AG08395 (cell line): ENCODE measurements at regions not wholly inside any gene's neighbourhood (a gene's known extent, or its start where the extent isn't known, plus 50 kb on each side); places are given as distances from the start of the nearest gene placed in this dataset.
"Not testable (repeated sequence)": the region's sequence is repeated elsewhere in the genome, so short reads cannot be mapped to it uniquely, and the experiment has no call there.

Source experiments
- DNase-seq: peaks from one replicate; pipeline ENCODE4 v3.0.0; 2012; ENCODE audit warnings: mixed read lengths, low spot score

DNA sequence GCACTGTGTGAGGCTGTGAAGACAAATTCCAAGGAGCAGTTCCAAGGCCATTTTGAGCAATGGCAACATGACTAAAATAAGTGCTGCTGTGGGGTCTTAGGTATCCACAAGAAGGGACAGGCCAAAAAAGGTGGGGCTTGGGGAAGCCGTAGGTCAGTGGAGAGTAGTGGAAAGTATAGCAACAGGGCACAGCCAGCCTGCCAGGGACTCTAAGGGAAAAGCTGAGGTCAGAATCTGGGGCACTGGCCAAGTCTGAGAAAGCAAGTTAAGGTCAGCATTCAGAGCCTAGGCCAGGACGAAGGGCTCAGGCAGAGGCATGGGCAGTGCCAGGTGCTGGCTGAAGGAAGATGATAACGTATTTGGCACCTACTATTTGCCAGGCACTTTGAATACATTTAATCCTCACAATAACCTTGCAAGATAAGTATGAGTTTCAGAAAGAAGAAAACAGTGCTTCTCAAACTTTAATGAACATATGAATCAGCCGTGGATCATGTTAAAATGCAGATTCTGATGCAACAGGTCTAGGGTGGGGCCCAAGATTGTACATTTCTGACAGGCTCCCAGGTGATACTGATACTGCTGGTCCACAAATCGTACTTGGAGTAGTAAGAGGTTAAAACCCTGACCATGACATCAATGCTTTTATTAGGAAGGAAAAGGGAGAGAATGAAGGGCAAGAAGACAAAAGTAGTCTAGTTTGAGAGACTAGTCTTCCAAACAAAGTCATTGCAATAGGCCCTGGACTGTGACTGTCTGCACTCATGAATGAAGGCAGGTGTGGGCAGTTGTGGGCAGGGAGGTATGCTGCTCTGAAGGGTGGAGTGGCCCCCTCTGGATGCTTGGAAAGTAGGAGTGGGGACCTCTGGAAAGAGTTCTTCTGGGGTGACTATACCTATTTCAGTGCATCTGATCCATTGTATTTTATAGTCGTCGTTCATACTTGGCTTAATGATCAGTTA lies 106.3 kb upstream of the ANKRD28 start:
- no peak for DNase-seq

DNA sequence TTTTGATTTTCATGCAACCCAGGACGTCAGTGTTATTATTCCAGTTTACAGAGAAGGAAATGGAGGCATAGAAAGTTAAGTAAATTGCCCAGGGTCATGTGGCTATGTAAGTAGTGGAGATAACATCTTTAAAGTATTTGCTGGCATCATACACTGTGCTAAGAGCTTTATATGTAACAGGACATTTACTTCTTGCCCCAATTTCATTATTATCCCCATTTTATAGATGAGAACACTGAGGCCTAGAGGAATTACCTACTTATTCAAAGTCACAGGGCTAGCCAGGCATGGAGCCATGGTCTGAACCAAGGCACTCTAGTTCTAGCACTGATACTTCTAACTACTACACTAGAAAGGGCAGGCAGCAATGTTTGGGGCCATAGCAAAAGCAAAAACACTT lies 107.3 kb upstream of the ANKRD28 start:
- DNase-seq = no peak

DNA sequence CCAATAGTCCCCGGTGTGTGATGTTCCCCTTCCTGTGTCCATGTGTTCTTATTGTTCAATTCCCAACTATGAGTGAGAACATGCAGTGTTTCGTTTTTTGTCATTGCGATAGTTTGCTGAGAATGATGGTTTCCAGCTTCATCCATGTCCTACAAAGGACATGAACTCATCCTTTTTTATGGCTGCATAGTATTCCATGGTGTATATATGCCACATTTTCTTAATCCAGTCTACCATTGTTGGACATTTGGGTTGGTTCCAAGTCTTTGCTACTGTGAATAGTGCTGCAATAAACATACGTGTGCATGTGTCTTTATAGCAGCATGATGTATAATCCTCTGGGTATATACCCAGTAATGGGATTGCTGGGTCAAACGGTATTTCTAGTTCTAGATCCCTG lies 109.6 kb upstream of the ANKRD28 start:
- not testable (repeated sequence) for DNase-seq

DNA sequence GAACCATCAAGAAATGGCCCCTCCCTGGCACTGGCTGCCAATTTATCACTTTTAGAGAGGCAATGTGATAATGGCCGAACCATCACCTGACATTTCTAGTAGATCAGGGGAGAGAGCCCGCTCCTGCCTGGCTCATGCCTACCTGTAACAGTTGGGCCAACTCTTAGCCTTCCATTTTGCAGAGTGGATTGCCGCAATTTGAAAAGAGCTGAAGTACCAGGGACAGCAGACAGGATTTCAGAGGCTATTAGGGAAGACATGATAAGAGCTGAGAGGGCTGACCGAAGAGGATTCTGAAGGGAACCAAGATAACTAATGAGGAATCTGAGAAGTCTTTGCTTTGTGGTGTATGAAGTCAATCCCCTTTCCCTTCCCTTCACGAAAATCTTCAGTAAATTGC lies 121.2 kb upstream of the ANKRD28 start:
- DNase-seq = no peak

DNA sequence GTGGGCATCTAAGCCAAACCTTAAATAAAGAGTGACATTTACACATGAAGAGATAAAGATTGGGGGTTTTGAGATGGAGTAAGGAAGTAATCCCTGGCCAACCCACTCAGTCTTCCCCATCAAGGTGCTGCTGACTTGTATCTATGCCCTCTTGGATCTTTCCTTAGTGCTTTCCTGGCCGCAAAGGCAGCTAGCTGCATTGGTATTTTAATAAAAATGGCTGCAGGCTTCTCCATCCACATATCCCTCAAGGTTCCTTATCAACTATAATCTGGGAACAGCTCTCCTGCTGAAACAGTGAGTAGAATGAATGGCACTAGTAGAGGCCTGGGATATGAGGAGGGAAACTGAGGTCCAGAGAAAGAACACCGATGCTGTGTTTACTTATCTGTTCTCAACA lies 122.2 kb upstream of the ANKRD28 start:
- DNase-seq = no peak

DNA sequence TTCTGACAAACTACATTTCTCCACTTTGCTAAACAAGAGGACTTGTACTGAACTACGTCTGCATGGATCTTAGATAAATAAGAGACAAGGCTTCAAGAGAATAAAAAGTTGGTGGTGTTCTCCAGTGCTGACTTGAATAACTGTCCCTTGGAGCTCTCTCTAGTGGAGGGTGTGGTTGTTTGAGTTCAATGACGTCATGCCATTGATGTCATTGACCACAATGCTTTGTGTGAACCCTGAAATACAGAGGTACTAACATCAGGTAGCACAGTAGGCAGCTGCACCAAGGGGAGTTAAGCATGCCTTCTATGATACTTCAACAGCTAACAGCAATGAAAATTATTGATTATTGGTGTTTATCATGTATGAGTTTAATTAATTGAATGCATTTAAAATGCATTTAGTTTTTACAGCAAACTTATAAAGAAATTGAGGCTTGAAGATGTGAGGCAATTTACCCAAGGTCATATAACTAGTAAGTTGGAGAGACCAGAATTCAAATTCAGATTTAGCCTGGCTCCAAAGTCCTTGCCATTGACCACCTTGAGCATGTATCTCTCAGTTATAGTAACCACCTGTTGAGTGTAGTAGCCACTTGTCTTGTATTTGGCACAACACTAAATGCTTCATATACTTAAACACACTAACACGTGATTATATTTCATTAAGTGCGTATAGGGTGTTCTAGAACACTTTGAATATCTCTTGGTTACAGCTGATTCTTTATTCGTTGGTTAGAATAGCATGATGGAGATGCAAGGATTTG lies 126.0 kb upstream of the ANKRD28 start:
- no peak for DNase-seq

DNA sequence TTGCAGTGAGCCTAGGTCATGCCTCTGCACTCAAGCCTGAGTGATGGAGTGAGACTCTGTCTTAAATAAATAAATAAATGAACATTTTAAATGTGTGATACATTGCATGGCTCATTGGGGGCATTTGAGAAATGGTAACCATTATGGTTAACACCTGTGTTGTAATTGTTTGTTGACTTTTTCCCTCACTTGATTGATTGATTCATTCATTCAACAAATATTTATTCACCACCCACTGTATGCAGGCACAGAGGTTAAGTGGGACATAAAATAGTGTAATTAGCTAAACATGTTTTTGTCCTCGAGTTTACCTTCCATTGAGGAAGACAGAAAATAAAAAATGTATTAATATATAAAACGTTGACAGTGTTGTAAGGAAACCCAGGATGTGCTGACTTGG lies 127.1 kb upstream of the ANKRD28 start:
- DNase-seq = no peak

DNA sequence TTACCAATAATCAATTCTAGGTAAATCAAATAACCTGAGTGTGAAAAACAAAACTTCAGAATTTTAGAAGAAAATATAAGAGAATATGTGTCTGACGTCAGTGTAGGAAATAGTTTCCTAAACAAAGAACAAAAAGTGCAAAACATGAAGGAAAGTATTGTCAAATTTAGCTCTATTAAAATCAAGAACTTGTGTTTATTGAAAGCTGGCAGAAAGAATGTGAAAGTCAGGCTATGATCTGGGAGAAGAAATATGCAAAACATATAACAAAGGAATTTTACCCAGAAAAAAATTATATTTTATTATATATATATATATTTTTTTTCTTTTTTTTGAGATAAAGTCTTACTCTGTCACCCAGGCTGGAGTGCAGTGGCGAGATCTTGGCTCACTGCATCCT lies 129.1 kb upstream of the ANKRD28 start:
- DNase-seq = peak; percentile 5

DNA sequence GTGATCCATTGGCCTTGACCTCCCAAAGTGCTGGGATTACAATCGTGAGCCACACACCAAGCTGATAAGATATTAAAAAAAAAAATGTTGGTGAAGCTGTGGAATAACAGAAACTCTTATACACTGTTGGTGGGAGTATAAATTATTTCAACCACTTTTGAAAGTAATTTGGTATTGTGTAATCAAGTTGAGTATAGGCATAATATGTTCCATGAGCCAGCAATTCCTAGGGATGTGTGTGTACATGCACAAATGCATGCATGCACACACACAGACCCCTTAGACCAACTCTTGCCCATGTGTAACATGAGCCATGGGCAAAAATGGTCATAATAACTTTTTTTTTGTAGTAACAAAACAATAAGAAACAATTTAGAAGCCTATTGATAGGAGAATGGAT lies 130.2 kb upstream of the ANKRD28 start:
- no peak for DNase-seq

DNA sequence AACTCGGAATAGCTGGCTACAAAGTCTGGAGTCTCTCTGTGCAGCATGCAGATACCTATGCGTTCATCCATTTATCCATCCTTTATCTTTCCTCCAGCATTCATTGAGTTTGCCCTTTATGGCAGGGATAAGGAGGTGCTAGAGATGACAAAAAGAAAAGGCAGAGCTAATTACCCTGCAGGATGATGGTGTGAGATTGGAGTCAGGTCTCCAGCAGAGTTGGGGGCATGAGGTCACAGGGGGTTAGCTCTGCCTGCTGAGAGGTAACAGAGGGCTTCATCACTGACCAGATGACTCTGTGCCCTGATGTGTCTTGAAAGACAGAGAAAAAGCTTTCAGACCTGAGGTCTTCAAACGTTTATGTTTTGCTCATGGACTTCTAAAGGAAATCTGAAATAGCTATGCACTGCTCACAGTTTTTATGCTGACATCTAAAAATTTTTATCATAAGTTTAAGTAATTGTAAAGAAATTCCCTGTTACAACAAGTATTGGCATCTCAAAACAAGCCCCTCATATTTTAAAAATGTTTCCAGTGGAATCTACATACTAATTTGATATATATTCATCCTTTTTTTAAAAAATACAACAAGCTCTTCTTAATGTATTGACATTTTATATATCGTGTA lies 132.3 kb upstream of the ANKRD28 start:
- no peak for DNase-seq

DNA sequence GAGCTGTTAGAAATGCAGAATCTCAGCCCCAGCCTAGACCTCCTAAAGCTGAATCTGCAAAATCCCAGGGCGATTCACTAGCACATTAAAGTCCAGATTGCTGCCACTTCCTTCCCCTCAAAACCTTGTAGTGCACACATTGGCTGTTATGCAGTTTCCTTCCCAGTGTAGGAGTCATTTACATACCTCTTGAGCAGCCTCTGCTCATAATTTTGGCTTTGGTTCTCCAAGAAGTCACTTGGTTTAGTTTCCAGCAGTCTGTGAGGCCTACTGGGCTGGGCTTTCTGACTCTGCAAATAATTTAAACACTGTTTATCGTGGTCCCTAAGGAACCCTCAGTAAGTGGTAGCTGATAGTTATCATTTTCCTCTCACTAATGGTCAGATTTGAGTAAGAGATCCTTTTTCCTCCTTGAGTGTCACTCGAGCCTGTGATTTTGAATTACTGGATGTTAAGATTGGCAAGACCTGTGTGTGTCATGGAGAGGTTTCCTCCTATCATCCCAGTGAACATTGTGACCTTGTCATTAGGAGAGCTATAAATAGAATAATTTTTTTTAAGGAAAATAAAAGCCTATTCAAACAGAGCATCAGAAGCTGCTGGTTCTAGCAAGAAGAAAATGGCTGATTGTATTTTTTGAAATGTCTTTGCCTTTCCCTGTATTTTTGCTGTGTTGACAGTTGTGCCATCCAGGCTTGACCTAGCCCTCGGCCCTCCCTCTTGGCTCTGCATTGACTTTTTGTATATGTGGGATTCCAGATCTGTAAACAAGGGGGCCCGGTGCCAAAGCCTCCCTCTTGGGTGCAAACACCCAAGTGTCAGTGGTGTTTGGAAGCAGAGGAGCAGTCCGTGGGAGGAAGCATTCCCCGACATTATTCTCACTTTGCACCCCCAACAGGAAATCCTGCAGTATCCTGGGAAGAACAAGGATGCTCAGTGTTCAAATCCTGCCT lies 134.8 kb upstream of the ANKRD28 start:
- no peak for DNase-seq

DNA sequence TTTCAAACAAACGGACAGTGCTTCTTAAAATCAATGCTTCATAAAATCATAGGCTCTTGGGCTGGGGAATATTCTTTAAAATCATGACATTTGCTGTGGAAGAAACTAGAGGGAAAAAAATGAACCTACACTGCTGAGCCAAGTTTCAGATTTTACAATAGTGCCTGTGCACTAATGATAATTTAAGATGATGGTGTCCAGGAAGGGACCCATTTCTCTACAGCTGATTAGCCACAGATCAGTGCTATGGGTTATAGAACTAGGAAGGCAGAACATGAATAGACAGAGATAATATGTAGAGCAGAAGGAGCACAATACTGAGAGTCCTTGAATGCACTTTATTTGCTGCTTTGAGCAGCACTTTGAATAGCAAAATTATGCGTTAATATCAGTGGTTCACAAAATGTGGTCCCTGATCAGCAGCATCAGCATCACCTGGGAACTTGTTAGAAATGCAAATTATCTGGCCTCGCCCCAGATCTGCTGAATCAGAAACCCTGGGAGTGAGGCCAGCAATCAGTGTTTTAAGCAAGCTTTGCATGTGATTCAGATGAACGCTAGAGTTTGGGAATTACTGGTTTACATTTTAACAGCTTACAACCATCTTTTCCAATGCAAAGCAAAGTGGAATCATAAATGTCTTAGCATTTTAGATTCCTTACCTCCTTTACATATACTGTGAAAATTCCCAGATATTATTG lies 135.8 kb upstream of the ANKRD28 start:
- no peak for DNase-seq

DNA sequence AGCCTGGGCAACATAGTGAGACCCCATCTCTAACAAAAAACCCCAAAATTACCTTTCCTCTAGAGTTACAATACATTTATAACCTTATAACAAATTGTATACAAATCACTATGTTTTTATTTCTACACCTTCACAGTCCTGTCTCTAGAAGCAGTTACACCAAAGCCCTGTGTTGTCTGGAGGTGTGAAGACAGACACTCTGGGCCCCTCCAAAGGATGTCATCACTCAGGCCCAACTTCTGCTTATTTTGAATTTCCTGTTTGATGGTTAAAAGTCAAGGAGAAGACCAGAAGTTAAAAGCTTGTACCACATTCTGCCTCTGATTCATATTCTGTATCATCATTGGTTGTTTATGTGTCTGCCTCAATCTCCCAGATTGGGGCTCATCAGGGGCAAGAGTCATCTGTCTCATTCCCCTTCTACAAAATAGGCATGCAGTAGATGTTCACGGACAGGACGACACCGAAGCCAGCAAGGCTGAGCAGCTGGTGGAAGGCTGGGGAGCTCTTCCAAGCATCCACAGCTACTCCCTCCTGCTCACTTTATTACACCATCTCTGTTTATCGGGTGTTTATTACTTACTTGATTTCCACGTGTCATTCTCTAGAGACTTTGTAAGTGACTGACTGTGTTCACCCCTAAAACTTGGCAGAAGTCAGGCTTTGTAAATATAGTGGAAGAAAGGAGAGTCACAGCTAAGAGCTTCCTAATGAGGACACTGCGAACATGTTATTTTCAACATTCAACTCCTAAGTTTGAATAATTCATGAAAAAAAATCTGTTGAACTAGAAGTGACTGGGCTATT lies 136.8 kb upstream of the ANKRD28 start:
- no peak for DNase-seq

DNA sequence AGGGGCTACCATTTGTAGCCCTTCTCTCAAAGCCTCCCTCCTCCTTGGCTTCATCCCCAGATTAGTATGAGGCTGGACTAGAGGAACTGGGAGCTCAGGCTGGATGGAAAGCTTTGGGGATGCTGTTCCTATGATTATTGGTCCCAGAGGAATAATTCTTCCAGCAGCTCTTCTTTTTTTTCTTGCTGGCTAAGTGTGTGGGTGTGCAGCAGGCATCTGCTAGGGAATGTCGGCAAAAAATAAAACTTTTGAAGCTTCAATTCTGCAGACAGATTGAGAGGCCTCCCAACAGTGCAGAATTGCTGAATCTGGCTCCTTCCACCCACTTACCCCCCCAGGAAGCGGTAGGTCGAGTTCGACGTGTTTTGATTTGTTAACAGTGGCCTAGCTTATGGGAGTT lies 138.5 kb upstream of the ANKRD28 start:
- peak; percentile 25 for DNase-seq

DNA sequence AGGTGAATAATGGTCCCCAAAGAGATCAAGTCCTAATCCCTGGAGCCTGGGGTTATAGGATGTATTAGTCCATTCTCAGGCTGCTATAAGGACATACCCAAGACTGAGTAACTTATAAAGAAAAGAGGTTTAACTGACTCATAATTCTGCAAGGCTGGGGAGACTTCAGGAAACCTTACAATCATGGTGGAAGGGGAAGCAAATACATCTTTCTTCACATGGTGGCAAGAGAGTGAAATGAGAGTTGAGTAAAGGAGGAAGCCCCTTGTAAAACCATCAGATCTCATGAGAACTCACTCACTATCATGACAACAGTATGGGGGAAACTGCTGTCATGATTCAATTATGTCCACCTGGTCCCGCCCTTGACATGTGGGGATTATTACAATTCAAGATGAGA lies 142.9 kb upstream of the ANKRD28 start:
- no peak for DNase-seq

DNA sequence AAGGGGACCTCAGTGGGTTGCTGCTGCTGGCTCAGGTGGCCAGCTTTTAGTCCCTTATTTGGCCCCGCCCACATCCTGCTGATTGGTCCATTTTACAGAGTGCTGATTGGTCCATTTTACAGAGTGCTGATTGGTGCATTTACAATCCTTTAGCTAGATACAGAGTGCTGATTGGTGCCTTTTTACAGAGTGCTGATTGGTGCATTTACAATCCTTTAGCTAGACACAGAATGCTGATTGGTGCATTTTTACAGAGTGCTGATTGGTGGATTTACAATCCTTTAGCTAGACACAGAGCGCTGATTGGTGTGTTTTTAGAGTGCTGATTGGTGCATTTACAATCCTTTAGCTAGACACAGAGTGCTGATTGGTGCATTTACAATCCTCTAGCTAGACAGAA lies 143.7 kb upstream of the ANKRD28 start:
- not testable (repeated sequence) for DNase-seq

DNA sequence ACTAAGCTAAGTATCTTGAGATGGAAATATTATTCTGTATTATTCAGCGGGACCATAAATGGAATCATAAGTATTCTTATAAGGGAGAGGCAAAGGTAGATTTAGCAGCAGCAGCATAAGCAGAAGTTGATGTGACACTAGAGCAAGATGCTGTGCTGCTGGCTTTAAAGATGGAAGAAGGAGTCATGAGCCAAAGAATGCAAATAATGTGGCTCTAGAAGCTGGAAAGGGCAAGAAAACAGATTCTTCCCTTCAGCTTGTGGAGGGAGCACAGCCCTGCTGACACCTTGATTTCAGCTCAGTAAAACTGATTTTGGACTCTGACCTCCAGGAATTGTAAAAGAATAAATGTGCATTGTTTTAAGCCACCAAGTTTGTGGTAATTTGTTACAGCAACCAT lies 144.2 kb upstream of the ANKRD28 start:
- DNase-seq = no peak

DNA sequence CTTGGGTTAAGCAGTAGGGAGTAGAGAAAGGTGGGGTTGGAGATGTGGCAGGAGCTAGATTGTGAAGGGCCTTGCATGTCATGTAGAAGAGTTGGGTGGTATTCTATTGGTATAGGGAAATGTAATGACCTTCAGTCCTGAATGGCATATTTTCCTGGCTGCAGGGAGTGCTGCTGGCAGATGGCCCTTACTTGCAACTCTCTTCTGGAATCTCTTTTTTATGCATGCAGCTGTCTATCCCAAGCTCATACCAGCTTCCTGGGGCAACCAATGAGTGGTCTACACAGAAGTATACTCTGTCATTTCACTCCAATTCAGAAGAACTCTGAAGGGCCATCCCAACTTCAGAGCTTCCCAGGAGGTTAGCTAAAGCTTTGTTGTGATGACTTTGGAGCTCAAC lies 144.7 kb upstream of the ANKRD28 start:
- DNase-seq = no peak

DNA sequence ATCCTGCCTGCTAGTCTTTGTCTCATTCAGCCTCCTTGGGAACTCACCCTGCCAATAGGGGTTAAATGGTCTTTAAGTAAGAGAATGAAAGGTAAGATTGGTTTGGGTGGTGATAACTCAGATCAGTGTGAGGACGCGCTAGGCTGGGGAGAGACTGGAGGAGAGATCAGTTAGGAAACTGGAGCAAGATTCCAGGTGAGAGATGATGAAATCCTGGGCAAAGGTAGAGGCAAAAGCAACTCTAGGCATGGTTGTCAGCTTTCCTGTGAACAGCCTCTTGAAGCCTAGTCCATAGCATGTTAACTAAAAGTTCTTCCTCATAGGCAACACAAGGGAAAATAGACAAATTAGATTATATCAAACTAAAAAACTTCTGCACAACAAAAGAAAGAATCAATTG lies 145.2 kb upstream of the ANKRD28 start:
- no peak for DNase-seq

DNA sequence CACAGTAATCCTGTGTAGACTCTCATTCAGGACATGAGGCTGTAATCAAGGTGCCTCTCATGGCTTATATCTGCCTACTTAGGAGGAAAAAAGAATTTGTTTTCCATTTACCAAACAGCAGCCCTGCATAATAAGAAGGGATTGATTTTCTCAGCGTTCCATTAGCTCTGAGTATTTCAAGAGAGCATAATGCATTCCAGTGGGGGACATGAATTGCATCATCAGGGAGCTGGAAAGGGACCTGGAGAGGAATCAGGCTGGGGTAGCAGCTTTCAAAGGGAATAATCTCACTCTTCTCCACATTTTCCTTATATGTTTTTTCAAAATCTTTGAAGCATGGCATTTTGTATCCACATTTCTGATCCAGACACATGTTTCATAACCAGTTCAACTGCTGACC lies 150.6 kb upstream of the ANKRD28 start:
- DNase-seq = peak; percentile 28
